Heart left ventricle (tissue), 16 donors: ENCODE measurements at regions not wholly inside any gene's neighbourhood (a gene's known extent, or its start where the extent isn't known, plus 50 kb on each side); places are given as distances from the start of the nearest gene placed in this dataset.

Experiments
- ATAC-seq, 4 donors: fragments of 200-7000 bp; cut with Tn5 transposase; one replicate each; pipeline ENCODE4 v1.9.1; 2020 to 2022; ENCODE audit warnings: moderate library complexity in 4 of 4, mild to moderate bottlenecking in 3 of 4, moderate number of reproducible peaks in 1 of 4
- DNase-seq, 5 donors: peaks; one replicate each; pipeline ENCODE4 v3.0.0-alpha.2; 2020
- H3K27ac ChIP-seq, 12 donors: fragments of 200-600 bp; sonication (generic) in 4 of 12; one replicate each; pipeline versions ENCODE4 v1.5.0 to v1.8.0; 2016 to 2022; ENCODE audit warnings: mild to moderate bottlenecking in 2 of 12
- H3K27me3 ChIP-seq, 9 donors: fragments of 200-600 bp; sonication (generic) in 2 of 9; one replicate each; pipeline versions ENCODE4 v1.5.1 to v1.8.0; 2016 to 2022; ENCODE audit warnings: mild to moderate bottlenecking in 3 of 9
- H3K36me3 ChIP-seq, 9 donors: fragments of 200-600 bp; sonication (generic) in 2 of 9; one replicate each; pipeline versions ENCODE4 v1.5.0 to v1.8.0; 2018 to 2022; ENCODE audit warnings: mild to moderate bottlenecking in 2 of 9
- H3K4me1 ChIP-seq, 12 donors: fragments of 200-600 bp; sonication (generic) in 4 of 12; one replicate each; pipeline versions ENCODE4 v1.5.0 to v1.8.0; 2016 to 2022; ENCODE audit warnings: mild to moderate bottlenecking in 3 of 12
- H3K4me3 ChIP-seq, 12 donors: fragments of 200-600 bp; sonication (generic) in 4 of 12; one replicate each; pipeline versions ENCODE4 v1.5.0 to v1.8.0; 2017 to 2022; ENCODE audit warnings: mild to moderate bottlenecking in 9 of 12, moderate library complexity in 4 of 12
- H3K9me3 ChIP-seq, 12 donors: fragments of 200-600 bp; sonication (generic) in 4 of 12; one replicate each; pipeline versions ENCODE4 v1.5.0 to v1.8.0; 2016 to 2022; ENCODE audit warnings: mild to moderate bottlenecking in 1 of 12
- CTCF ChIP-seq, 12 donors: fragments of 200-600 bp; sonication (generic) in 4 of 12; IDR thresholded peaks; one replicate each; pipeline versions ENCODE4 v1.5.0 to v1.8.0; 2018 to 2022; ENCODE audit warnings: antibody characterized with exemption in 12 of 12, mild to moderate bottlenecking in 5 of 12
- POLR2A ChIP-seq, 2 donors: fragments of 450-650 bp; IDR thresholded peaks; one replicate each; pipeline ENCODE4 v1.6.1; 2017; ENCODE audit warnings: antibody characterized with exemption in 2 of 2, mild to moderate bottlenecking in 2 of 2, moderate library complexity in 2 of 2
- WGBS, 4 donors: extraction: QIAGEN DNeasy Blood & Tissue Kit in 2 of 4; methylation state at CpG; one replicate each; pipeline versions ENCODE4 v1.1.5 to v1.1.7; 2013 to 2018; 5-methylcytosine and 5-hydroxymethylcytosine counted together
- intact Hi-C, 10 donors: fragments of 100-400 bp; cut with DNase I; formaldehyde crosslinking; loops; one replicate each; pipeline versions ENCODE4 v1.11.1 to v1.14.2; 2022
- donor health status: ischemic (EF 13 %, LVEDD 7.1; RV severe dilation, severe dysfunction).
- donor health status: healthy with polysubstance abuse.
- donor health status: DM: no; HTN: yes; CAD: no.
- donor health status: DM: no; HTN: no; CAD: no.
- donor health status: ischemic (EF 25% LVEDD 6.9; RV normal size, moderate dysfunction).
- donor health status: ischemic (EF 25% LVEDD 5.7; RV mildly dilated, moderate dysfunction).
- donor health status: healthy.
- donor health status: DM: yes; HTN: yes; CAD: no.
- donor health status: ischemic (EF 35%, LVEDD 5.7; RV mildly dilated, moderate dysfunction).
- donor health status: nonischemic (EF 11% LVEDD 7.7; RV severe dilation, severe dysfunction).
- donor health status: DM: yes; HTN: yes; CAD: no.
- donor health status: PGD.
- donor health status: ischemic (EF 29% LVEDD 5.4; RV normal size, mild dysfunction).
- donor health status: nonischemic (EF 23%, LVEDD 6.1; RV moderate dilation, normal function).

- DNase-seq (no peak), ATAC-seq (no peak)
- H3K4me1 ChIP-seq = no peaks in the 10 kb centered on the region
- no peak overlapping the region for H3K27ac ChIP-seq
- no peaks in the 10 kb centered on the region for H3K36me3 ChIP-seq
- intact Hi-C loops = no loop called here
- peaks cover 0 to 15% (median 0%) of the 10 kb centered on the region in 12 donors for H3K9me3 ChIP-seq
- TF ChIP-seq POLR2A (IDR thresholded peaks at IDR 0.05) = no peak
- no peak for TF ChIP-seq CTCF (IDR thresholded peaks at IDR 0.05)
- no peaks in the 10 kb centered on the region for H3K27me3 ChIP-seq
- no peak overlapping the region for H3K4me3 ChIP-seq
Measured at GRCh38 chr17:14902803-14903202, 362.3 kb downstream of the PMP22 start.

GRCh38 chr17:14902297-14902696, 362.8 kb downstream of the PMP22 start:
- no peak for TF ChIP-seq CTCF (IDR thresholded peaks at IDR 0.05)
- TF ChIP-seq POLR2A (IDR thresholded peaks at IDR 0.05) = no peak
- no peak for ATAC-seq
- H3K36me3 ChIP-seq = no peaks in the 10 kb centered on the region
- no peak for DNase-seq
- no peak overlapping the region for H3K27ac ChIP-seq
- intact Hi-C loops = no loop called here
- no peaks in the 10 kb centered on the region for H3K27me3 ChIP-seq
- peaks cover 0 to 15% (median 0%) of the 10 kb centered on the region in 12 donors for H3K9me3 ChIP-seq
- 64 to 89% (median 75%) methylated on average over 3 of the region's 3 CpGs for WGBS, 4 donors
- H3K4me3 ChIP-seq = no peak overlapping the region
- H3K4me1 ChIP-seq = no peaks in the 10 kb centered on the region

- Histone ChIP-seq H3K9me3 (peaks cover 0 to 21% (median 0%) of the 10 kb centered on the region in 12 donors), H3K36me3 (no peaks in the 10 kb centered on the region), H3K4me3 (no peak overlapping the region), H3K27me3 (no peaks in the 10 kb centered on the region), H3K27ac (no peak overlapping the region), H3K4me1 (no peaks in the 10 kb centered on the region)
- TF ChIP-seq CTCF (IDR thresholded peaks at IDR 0.05) (no peak), POLR2A (IDR thresholded peaks at IDR 0.05) (no peak)
- intact Hi-C loops = no loop called here
- WGBS, 4 donors = 84 to 88% (median 85%) methylated on average over 2 of the region's 2 CpGs
- no peak for DNase-seq
- no peak for ATAC-seq
Measured at GRCh38 chr17:14901376-14901775, 363.8 kb downstream of the PMP22 start.

GRCh38 chr17:14886200-14886739, 378.9 kb downstream of the PMP22 start:
- TF ChIP-seq CTCF (IDR thresholded peaks at IDR 0.05) (peak in 3 of 12 donors; percentile 11 to 25 (median 21)), POLR2A (IDR thresholded peaks at IDR 0.05) (no peak)
- intact Hi-C loops = no loop called here
- Histone ChIP-seq H3K4me1 (no peaks in the 10 kb centered on the region), H3K27ac (no peak overlapping the region), H3K36me3 (no peaks in the 10 kb centered on the region), H3K27me3 (peaks cover 0 to 3% (median 0%) of the 10 kb centered on the region in 9 donors), H3K4me3 (no peak overlapping the region), H3K9me3 (peaks cover 0 to 49% (median 23%) of the 10 kb centered on the region in 12 donors)
- DNase-seq (no peak), ATAC-seq (no peak)
- WGBS, 4 donors = 67 to 96% (median 93%) methylated on average over 1 to 2 of the region's 2 CpGs
